OCI-LY7 (cell line): ENCODE measurements at regions not wholly inside any gene's neighbourhood (a gene's known extent, or its start where the extent isn't known, plus 50 kb on each side); places are given as distances from the start of the nearest gene placed in this dataset.
"Not testable (repeated sequence)": the region's sequence is repeated elsewhere in the genome, so short reads cannot be mapped to it uniquely, and the experiment has no call there.

ENCODE experiments used
- BruUV-seq: library from RNA; stranded (reverse); fragments of 400-500 nt; replicated peaks from 2 replicates; lab custom pipeline; 2021; lab: Mats Ljungman, UMichigan
- CTCF ChIA-PET: fragments of 300-600 bp; sonication (Branson Sonifier 250); formaldehyde crosslinking; loops from one replicate; lab custom pipeline; 2022; ENCODE audit warnings: antibody characterized with exemption; ENCODE audit not compliant: unreplicated experiment; lab: Charles Lee
- POLR2A ChIA-PET: fragments of 300-600 bp; sonication (Branson Sonifier 250); formaldehyde crosslinking; loops from one replicate; lab custom pipeline; 2022; ENCODE audit warnings: antibody characterized with exemption; lab: Charles Lee
- DNase-seq: peaks from one replicate; pipeline ENCODE4 v3.0.0-alpha.2; 2015; ENCODE audit warnings: low spot score
- H2AFZ ChIP-seq: fragments of 200-600 bp; sonication (generic), shearing (Covaris generic); 2 replicates; pipeline ENCODE4 v1.6.1; 2014; ENCODE audit warnings: mild to moderate bottlenecking, antibody characterized with exemption, low read length, moderate library complexity
- H3K27ac ChIP-seq: fragments of 200-600 bp; sonication (generic); 2 replicates; pipeline ENCODE4 v1.5.1; 2014; ENCODE audit warnings: mixed run types, low read depth, mild to moderate bottlenecking, moderate library complexity, low read length, inconsistent platforms; ENCODE audit not compliant: poor library complexity, severe bottlenecking
- H3K36me3 ChIP-seq: fragments of 200-600 bp; sonication (generic); 2 replicates; pipeline ENCODE4 v1.6.1; 2014; ENCODE audit warnings: mild to moderate bottlenecking, antibody characterized with exemption, low read length, moderate library complexity, mixed read lengths; ENCODE audit not compliant: insufficient read depth
- H3K4me1 ChIP-seq: fragments of 200-600 bp; sonication (generic); 2 replicates; pipeline ENCODE4 v1.5.1; 2014; ENCODE audit warnings: mild to moderate bottlenecking, low read length; ENCODE audit not compliant: insufficient read depth, poor library complexity, severe bottlenecking
- H3K4me2 ChIP-seq: fragments of 200-600 bp; sonication (generic); 2 replicates; pipeline ENCODE4 v1.6.1; 2014; ENCODE audit warnings: mild to moderate bottlenecking, low read length
- H3K4me3 ChIP-seq: fragments of 200-600 bp; sonication (generic); 2 replicates; pipeline ENCODE4 v1.5.1; 2014; ENCODE audit warnings: mild to moderate bottlenecking, low read depth, low read length; ENCODE audit not compliant: poor library complexity, severe bottlenecking
- H3K79me2 ChIP-seq: fragments of 200-600 bp; sonication (generic); 2 replicates; pipeline ENCODE4 v1.6.1; 2016; ENCODE audit warnings: low read depth, mild to moderate bottlenecking, low read length, moderate library complexity, mixed read lengths; ENCODE audit not compliant: insufficient read depth
- H3K9me2 ChIP-seq: fragments of 200-600 bp; sonication (generic); 2 replicates; pipeline ENCODE4 v1.6.1; 2016; ENCODE audit warnings: mild to moderate bottlenecking, low read length, mixed read lengths; ENCODE audit not compliant: insufficient read depth
- H3K9me3 ChIP-seq: fragments of 200-600 bp; sonication (generic); 2 replicates; pipeline ENCODE4 v1.6.1; 2014; ENCODE audit warnings: mild to moderate bottlenecking, mixed run types, low read length, mixed read lengths
- H4K20me1 ChIP-seq: fragments of 200-600 bp; sonication (generic); 2 replicates; pipeline ENCODE4 v1.6.1; 2014; ENCODE audit warnings: mild to moderate bottlenecking, antibody characterized with exemption, low read length, moderate library complexity, mixed read lengths; ENCODE audit not compliant: insufficient read depth
- EZH2phosphoT487 ChIP-seq: fragments of 200-600 bp; sonication (generic); IDR thresholded peaks from 2 replicates; pipeline ENCODE4 v1.6.1; 2018; ENCODE audit warnings: low read depth, borderline replicate concordance, mild to moderate bottlenecking, mixed run types, antibody characterized with exemption, low read length, moderate library complexity, mixed read lengths
- intact Hi-C: fragments of 100-400 bp; cut with micrococcal nuclease; formaldehyde crosslinking; loops from one replicate; pipeline ENCODE4 v1.10.0; 2022; ENCODE audit not compliant: unreplicated experiment
- TF ChIP-seq, protein P1 (sequence below): fragments of 200-600 bp; sonication (generic); conservative IDR thresholded peaks from 2 replicates; pipeline ENCODE4 v1.5.1; 2014; ENCODE audit warnings: mild to moderate bottlenecking, antibody characterized with exemption, low read length, moderate library complexity, mixed read lengths

DNA sequence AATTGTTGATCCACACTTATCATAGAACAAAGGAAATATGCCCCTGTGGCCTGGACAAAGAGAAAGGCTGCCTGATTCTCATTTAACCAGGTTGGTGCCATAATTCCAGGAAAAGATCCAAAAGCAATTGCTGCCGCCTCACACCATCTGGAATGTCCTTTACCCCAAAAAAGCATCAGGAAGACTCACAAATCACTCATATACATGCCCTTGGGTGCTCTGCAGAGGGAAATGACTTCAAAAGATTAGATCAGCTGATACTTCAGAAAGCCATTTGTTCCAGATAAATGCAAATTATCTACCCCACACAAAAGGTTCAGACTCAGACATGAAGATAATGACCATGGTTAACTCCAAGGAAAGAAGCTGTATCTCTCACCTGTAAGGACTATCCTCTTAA lies 285.8 kb downstream of the C1D start:
- Histone ChIP-seq H3K4me2 (no peak overlapping the region), H4K20me1 (no peaks in the 10 kb centered on the region), H3K9me3 (no peaks in the 10 kb centered on the region), H3K4me1 (no peaks in the 10 kb centered on the region), H3K9me2 (no peaks in the 10 kb centered on the region), H3K36me3 (no peaks in the 10 kb centered on the region), H3K4me3 (no peak overlapping the region), H2AFZ (no peak overlapping the region), H3K27ac (no peak overlapping the region), H3K79me2 (no peaks in the 10 kb centered on the region)
- DNase-seq = no peak
- intact Hi-C loops = no loop called here
- CTCF ChIA-PET = no interaction called here
- TF ChIP-seq, protein P1, sequence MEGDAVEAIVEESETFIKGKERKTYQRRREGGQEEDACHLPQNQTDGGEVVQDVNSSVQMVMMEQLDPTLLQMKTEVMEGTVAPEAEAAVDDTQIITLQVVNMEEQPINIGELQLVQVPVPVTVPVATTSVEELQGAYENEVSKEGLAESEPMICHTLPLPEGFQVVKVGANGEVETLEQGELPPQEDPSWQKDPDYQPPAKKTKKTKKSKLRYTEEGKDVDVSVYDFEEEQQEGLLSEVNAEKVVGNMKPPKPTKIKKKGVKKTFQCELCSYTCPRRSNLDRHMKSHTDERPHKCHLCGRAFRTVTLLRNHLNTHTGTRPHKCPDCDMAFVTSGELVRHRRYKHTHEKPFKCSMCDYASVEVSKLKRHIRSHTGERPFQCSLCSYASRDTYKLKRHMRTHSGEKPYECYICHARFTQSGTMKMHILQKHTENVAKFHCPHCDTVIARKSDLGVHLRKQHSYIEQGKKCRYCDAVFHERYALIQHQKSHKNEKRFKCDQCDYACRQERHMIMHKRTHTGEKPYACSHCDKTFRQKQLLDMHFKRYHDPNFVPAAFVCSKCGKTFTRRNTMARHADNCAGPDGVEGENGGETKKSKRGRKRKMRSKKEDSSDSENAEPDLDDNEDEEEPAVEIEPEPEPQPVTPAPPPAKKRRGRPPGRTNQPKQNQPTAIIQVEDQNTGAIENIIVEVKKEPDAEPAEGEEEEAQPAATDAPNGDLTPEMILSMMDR = no peak
- no peak for TF ChIP-seq EZH2phosphoT487
- BruUV-seq = no TSS peak
- POLR2A ChIA-PET = no interaction called here

DNA sequence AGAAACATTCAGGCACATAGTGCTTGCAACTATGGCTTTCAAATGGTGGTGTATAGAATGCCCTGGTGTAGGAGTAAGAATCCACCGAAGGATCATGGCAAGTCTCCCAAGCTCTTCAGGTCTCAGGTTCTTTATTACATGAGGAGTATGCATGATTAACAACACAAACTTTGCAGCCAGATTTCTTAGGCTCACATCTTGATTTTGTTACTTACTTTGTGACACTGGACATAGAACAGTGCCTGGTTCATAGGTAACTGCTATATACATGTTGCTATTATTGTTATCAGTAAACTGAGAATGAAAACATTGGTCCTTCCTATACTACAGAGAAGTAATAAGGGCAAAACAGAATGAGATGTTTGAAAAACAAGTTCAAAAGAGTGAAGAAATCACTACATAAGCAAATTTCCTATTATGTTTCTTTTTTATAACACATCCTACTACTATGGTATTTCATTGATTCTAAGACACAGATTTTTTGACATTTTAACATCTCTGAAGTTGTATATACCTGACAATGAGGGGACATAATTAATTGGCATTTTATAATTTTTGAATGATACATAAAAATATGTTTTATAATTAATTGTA lies 284.9 kb downstream of the C1D start:
- no peak overlapping the region for H2AFZ ChIP-seq
- BruUV-seq = no TSS peak
- CTCF ChIA-PET = no interaction called here

GRCh38 chr2:67780841-67781240 lies 282.0 kb downstream of the C1D start:
- BruUV-seq, H3K27ac ChIP-seq, H3K36me3 ChIP-seq, H2AFZ ChIP-seq, H3K79me2 ChIP-seq, H3K9me2 ChIP-seq, H3K9me3 ChIP-seq, H4K20me1 ChIP-seq, H3K4me3 ChIP-seq, H3K4me1 ChIP-seq, CTCF ChIA-PET, DNase-seq, intact Hi-C loops, H3K4me2 ChIP-seq: not testable (repeated sequence)
- POLR2A ChIA-PET = interaction anchor here (0.6 to 0.7 kb wide), 3 partner anchors 137 to 727 kb away, joined by 4 to 5 read pairs (median 5); no protein-coding TSS in a partner anchor

More for the DNA sequence above, 284.9 kb downstream of the C1D start:
- Histone ChIP-seq H3K79me2 (no peaks in the 10 kb centered on the region), H3K9me2 (no peaks in the 10 kb centered on the region), H3K4me3 (no peak overlapping the region), H3K27ac (no peak overlapping the region), H3K9me3 (no peaks in the 10 kb centered on the region), H4K20me1 (no peaks in the 10 kb centered on the region), H3K4me2 (no peak overlapping the region), H3K36me3 (no peaks in the 10 kb centered on the region), H3K4me1 (no peaks in the 10 kb centered on the region)
- DNase-seq = no peak
- TF ChIP-seq EZH2phosphoT487 = no peak
- TF ChIP-seq, protein P1 = no peak
- intact Hi-C loops = no loop called here
- POLR2A ChIA-PET = no interaction called here
